ENCODE measurements at regions not wholly inside any gene's neighbourhood (a gene's known extent, or its start where the extent isn't known, plus 50 kb on each side); places are given as distances from the start of the nearest gene placed in this dataset.
"Not testable (repeated sequence)": the region's sequence is repeated elsewhere in the genome, so short reads cannot be mapped to it uniquely, and the experiment has no call there.

DNA sequence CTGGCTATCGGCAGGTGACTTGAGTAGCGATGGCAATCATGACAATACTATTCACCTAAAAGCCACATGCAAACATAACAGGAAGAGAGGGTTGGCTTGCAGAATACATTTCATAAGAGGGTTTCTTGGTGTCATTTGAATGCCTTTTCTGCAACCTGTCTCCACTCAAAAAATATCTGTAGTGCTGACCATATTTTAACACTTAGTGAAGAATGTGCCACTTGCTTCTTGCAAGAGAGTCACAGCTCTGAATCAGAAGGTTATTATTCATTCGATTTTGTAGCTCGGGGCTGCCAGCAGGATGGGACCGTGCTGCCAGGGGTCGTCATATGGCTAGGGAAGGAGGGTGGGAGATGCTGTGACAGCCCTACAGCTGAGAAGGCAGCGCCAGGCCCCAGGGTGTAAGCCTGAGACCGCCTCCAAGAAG lies 152.0 kb upstream of the PITRM1 start:
- DNase-seq (ENCODE audit: low read depth in 2 of 3, low spot score in 2 of 3) = no peak

GRCh38 chr10:3323865-3324498 lies 151.4 kb upstream of the PITRM1 start:
- DNase-seq (ENCODE audit: low read depth in 2 of 3, low spot score in 2 of 3) = no peak

- no peak for DNase-seq (ENCODE audit: low read depth in 2 of 3, low spot score in 2 of 3)
These were observed 148.5 kb upstream of the PITRM1 start for GRCh38 chr10:3321123-3321522.

DNA sequence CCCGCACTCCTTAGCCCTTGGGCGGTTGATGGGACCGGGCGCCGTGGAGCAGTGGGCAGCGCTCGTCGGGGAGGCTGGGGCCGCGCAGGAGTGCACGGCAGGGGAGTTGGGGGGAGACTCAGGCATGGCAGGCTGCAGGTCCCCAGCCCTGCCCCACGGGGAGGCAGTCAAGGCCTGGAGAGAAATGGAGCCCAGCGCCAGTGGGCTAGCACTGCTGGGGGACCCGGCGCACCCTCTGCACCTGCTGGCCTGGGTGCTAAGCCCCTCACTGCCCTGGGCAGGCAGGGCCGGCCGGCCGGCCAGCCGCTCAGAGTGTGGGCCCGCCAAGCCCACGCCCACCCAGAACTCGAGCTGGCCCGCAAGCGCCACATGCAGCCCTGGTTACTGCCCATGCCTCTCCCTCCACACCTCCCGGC lies 147.2 kb upstream of the PITRM1 start:
- no peak for DNase-seq (ENCODE audit: low read depth in 2 of 3, low spot score in 2 of 3)

DNA sequence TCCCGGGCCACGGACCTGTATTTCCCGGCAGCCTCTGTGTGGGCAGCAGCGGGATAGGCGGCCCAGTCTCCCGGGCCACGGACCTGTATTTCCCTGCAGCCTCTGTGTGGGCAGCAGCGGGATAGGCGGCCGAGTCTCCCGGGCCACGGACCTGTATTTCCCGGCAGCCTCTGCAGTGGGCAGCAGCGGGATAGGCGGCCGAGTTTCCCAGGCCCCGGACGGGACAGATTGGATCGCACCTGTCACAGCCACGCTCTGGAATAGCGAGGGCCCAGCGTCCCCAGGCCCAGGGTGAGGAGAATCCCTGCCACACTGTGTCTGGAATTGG lies 145.9 kb upstream of the PITRM1 start:
- DNase-seq (ENCODE audit: low read depth in 2 of 3, low spot score in 2 of 3) = not testable (repeated sequence)

GRCh38 chr10:3317553-3318479 lies 145.2 kb upstream of the PITRM1 start:
- DNase-seq (ENCODE audit: low read depth in 2 of 3, low spot score in 2 of 3) = not testable (repeated sequence)

GRCh38 chr10:3314445-3315085 lies 142.0 kb upstream of the PITRM1 start:
- not testable (repeated sequence) for DNase-seq (ENCODE audit: low read depth in 2 of 3, low spot score in 2 of 3)

DNA sequence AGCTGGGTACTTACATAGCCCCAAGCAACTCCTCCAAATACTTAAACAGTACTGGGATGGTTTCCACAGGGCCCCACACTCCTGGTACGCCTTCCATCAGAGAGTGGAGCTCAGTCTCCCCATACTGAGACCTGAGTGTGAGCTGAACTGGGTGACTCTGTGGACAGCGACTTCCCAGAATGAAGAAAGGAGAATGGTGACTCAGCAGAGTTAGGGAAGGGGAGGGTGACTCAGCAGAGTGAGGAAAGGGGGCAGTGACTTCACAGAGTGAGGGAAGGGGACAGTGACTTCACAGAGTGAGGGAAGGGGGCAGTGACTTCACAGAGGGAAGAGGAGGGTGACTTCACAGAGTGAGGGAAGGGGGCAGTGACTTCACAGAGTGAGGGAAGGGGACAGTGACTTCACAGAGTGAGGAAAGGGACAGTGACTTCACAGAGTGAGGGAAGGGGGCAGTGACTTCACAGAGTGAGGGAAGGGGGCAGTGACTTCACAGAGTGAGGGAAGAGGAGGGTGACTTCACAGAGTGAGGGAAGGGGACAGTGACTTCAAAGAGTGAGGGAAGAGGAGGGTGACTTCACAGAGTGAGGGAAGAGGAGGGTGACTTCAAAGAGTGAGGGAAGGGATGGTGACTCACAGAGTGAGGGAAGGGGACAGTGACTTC lies 141.3 kb upstream of the PITRM1 start:
- DNase-seq (ENCODE audit: low read depth in 2 of 3, low spot score in 2 of 3) = not testable (repeated sequence)

DNA sequence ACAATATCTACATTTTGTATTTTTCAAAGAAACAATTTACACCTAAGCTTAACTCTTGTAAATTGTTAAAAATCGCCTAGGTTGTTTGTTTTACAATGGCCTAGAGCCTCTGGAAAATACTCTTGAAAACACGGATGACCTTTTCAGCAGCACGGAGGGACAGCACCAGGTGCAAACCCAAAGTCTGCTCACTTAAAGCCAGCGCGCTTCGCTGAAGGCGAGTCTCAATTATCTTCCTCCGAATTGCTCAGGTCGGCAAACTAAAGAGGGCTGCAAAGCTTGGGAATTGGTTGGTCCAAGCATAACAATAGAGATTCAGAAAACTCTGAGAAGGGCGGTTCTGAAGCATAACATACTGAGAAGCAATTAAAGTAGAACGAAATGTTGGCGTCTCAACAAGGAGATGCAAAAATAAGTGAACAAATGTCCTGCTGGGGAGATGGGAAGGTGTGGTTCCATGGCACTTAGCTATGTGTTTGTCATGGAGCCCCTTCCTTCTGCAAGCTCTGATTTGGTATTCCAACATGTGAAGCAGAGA lies 139.9 kb upstream of the PITRM1 start:
- DNase-seq (ENCODE audit: low read depth in 2 of 3, low spot score in 2 of 3) = no peak

DNA sequence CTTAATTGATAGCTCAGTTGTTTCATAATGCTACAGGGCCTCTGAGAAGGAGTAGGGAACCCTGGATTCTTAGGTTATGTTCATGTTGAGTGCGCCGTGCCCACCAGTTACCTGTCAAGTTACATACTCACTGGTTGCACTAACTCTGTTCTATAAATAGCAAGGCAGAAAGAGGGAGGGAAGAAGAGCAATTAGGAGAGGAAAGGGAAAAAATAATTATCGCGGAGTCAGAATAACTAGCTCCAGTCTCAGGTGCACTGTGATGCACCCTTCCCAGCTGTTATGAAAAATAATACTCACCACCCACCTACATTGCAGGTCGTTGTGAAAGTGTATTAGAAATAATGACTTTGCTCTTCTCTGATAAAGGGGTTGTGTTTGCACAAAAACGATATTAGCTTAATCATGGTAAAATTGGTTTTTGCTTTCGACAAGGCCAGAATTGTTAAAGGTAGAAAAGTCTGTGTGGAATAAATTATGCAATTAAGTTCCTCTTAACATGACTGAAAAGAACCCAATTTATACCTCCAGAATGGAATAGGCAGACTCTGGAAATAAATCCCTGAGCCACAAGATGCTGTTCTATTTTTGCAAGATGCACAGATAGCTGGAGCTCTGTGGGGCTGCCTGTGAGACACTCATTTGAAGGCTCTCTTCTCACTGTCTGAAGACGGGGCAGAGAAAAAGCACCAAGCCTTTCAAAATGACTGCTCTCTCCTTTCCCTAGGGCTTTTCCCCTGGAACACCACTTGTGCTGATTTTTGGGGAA lies 137.6 kb upstream of the PITRM1 start:
- DNase-seq (ENCODE audit: low read depth in 2 of 3, low spot score in 2 of 3) = no peak

DNA sequence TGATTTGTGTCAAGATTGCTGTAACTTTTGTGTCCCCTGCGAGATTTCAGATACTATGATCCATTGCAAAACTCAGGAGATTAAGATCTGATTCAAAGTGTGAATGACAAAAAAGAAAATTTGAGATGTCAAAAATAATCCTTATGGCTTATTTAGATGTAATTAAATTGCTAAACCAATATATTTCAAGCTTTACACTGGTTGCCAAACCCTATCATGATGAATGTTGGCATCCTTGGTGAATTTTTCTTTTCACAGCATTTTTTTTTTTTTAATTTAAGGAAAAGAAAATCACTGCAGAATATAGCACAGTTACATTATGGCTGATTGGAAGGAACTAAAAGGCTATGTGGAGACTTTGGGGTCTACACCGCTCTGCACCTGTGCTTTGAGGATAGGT lies 133.5 kb upstream of the PITRM1 start:
- no peak for DNase-seq (ENCODE audit: low read depth in 2 of 3, low spot score in 2 of 3)

GRCh38 chr10:3295582-3296151 lies 123.1 kb upstream of the PITRM1 start:
- DNase-seq (ENCODE audit: low read depth in 2 of 3, low spot score in 2 of 3) = no peak

GRCh38 chr10:3294919-3295581 lies 122.5 kb upstream of the PITRM1 start:
- no peak for DNase-seq (ENCODE audit: low read depth in 2 of 3, low spot score in 2 of 3)

DNA sequence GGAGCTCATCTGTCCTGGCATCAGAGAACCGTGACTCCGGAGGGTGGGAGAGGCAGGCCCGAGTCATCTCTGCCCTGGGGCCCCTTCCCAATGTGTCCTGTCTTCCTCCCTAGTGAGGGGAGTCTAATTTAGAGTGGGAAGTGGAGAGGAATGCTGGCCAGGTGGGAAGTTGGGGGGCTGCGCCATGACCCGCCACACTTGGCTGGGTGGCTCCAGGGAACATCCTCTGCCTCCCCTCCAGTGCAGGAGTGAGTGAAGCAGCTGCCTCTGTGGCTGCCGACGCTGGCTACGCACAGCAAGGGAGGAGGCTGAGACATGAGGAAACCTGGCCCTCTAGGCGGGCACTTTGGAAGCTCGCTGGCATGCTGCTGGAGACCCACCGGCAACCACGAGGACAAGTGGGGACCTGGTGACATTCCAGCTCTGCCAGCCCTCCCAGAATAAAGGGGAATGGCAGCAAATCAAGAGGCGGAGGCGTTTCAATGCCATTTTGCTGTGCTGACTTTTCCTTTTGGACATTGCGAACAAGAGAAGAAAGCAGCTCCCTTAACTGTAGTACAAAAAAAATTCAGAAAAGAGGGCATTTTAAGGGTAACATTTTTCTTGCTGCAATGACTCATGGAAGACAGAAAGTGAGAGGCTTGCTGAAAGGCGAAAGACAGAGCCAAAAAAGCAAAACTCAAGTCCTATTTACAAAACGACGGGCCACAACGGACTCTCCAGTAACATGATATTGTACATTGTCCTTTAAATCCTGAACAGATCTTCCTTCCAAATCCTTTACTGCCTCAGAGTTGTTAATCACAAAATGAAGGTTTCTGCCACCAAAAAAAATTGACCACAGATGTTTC lies 121.2 kb upstream of the PITRM1 start:
- DNase-seq (ENCODE audit: low read depth in 2 of 3, low spot score in 2 of 3) = no peak

DNA sequence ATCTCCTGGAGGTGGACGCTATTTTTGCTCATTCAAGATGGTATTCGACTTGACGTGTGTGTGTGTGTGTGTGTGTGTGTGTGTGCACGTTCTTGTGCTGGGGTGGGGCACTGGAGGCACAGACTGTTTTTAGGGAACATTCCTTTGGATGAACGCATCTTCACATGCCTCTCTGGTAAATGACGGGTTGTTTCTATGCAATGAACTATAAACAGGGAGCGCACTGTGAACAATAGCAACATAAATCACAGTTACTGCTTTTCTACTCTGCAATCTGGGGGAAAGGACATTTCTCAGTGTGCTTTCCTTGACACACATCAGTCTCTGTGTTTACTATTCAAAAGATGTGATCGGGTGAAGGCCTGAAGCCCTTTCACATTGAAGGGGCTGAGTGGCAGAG lies 120.1 kb upstream of the PITRM1 start:
- no peak for DNase-seq (ENCODE audit: low read depth in 2 of 3, low spot score in 2 of 3)

DNA sequence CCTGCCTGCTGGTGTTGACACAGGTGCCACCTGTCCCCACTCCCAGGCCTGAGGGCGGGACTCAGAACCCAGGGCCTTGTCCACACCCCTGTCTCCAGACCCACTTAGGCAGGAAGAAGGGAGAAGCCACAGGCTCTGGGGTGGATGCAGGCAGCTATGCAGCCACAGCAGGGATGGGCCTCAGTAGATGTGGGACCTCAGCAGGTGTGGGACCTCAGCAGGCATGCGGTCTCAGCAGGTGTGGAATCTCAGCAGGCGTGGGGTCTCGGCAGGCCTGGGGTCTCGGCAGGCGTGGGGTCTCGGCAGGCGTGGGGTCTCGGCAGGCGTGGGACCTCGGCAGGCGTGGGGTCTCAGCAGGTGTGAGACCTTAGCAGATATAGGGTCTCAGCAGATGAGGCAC lies 118.0 kb upstream of the PITRM1 start:
- DNase-seq (ENCODE audit: low read depth in 2 of 3, low spot score in 2 of 3) = no peak

- DNase-seq (ENCODE audit: low read depth in 2 of 3, low spot score in 2 of 3) = no peak
These were observed 115.2 kb upstream of the PITRM1 start for GRCh38 chr10:3287572-3288445.

GRCh38 chr10:3282674-3283017 lies 110.1 kb upstream of the PITRM1 start:
- DNase-seq (ENCODE audit: low read depth in 2 of 3, low spot score in 2 of 3) = no peak

Data from activated CD8-positive, alpha-beta memory T cell treated with anti-CD3 and anti-CD28 coated beads for 48 hours (primary cell).